Keratinocyte (primary cell): ENCODE measurements at regions not wholly inside any gene's neighbourhood (a gene's known extent, or its start where the extent isn't known, plus 50 kb on each side); places are given as distances from the start of the nearest gene placed in this dataset.

Source experiments
- DNase-seq: peaks from one replicate; pipeline ENCODE4 v3.0.0-alpha.2; 2011; ENCODE audit warnings: low read depth, missing footprints, low spot score
- FAIRE-seq: peaks from 2 replicates; lab custom pipeline; 2011; peaks lifted over from hg19 to GRCh38; lab: Jason Lieb, UNC
- H2AFZ ChIP-seq: 2 replicates; pipeline ENCODE4 v1.6.0; 2012; ENCODE audit warnings: low read length, control low read depth, inconsistent platforms; ENCODE audit not compliant: control insufficient read depth
- H3K27ac ChIP-seq: 2 replicates; pipeline ENCODE4 v1.5.1; 2011; ENCODE audit warnings: low read length; ENCODE audit not compliant: control insufficient read depth, insufficient read depth
- H3K27me3 ChIP-seq: 3 replicates; pipeline ENCODE4 v1.6.0; 2011; ENCODE audit warnings: low read length; ENCODE audit not compliant: control insufficient read depth, insufficient read depth; ENCODE audit errors: extremely low read depth
- H3K36me3 ChIP-seq, 2 experiments: 2 replicates in 1 of 2; 3 replicates in 1 of 2; pipeline ENCODE4 v1.5.1; 2011; ENCODE audit warnings: low read length in 2 of 2, mild to moderate bottlenecking in 1 of 2; ENCODE audit not compliant: control insufficient read depth in 2 of 2, insufficient read depth in 2 of 2; ENCODE audit errors: extremely low read depth in 1 of 2
- H3K4me1 ChIP-seq: 3 replicates; pipeline ENCODE4 v1.5.1; 2011; ENCODE audit warnings: low read length; ENCODE audit not compliant: control insufficient read depth, insufficient read depth; ENCODE audit errors: extremely low read depth
- H3K4me2 ChIP-seq: 3 replicates; pipeline ENCODE4 v1.6.0; 2011; ENCODE audit warnings: low read depth, low read length; ENCODE audit not compliant: control insufficient read depth, insufficient read depth; ENCODE audit errors: extremely low read depth
- H3K4me3 ChIP-seq, 3 experiments: fragments of 200-600 bp in 1 of 3; sonication (generic) in 1 of 3; 2 replicates in 2 of 3; 3 replicates in 1 of 3; pipeline ENCODE4 v1.5.1; 2011 to 2016; ENCODE audit warnings: low read length in 3 of 3, mild to moderate bottlenecking in 3 of 3, control low read depth in 2 of 3, inconsistent platforms in 1 of 3, low read depth in 1 of 3, mixed read lengths in 1 of 3, mixed run types in 1 of 3, moderate library complexity in 1 of 3; ENCODE audit not compliant: control insufficient read depth in 2 of 3, insufficient read depth in 2 of 3; ENCODE audit errors: extremely low read depth in 1 of 3
- H3K79me2 ChIP-seq: 2 replicates; pipeline ENCODE4 v1.6.0; 2012; ENCODE audit warnings: low read length; ENCODE audit not compliant: control insufficient read depth, insufficient read depth
- H3K9ac ChIP-seq: 3 replicates; pipeline ENCODE4 v1.6.0; 2011; ENCODE audit warnings: low read length; ENCODE audit not compliant: control insufficient read depth, insufficient read depth; ENCODE audit errors: extremely low read depth
- H3K9me1 ChIP-seq: 3 replicates; pipeline ENCODE4 v1.6.0; 2011; ENCODE audit warnings: low read length; ENCODE audit not compliant: control insufficient read depth, insufficient read depth; ENCODE audit errors: extremely low read depth
- H3K9me3 ChIP-seq: 2 replicates; pipeline ENCODE4 v1.5.1; 2012; ENCODE audit warnings: low read depth, low read length; ENCODE audit not compliant: control insufficient read depth
- H4K20me1 ChIP-seq: 3 replicates; pipeline ENCODE4 v1.6.0; 2011; ENCODE audit warnings: low read length; ENCODE audit not compliant: control insufficient read depth, insufficient read depth; ENCODE audit errors: extremely low read depth
- CTCF ChIP-seq, 3 experiments: IDR thresholded peaks in 1 of 3; conservative IDR thresholded peaks in 1 of 3; optimal IDR thresholded peaks in 1 of 3; 2 replicates in 2 of 3; 3 replicates in 1 of 3; pipeline versions ENCODE3 to v1.5.1; 2011; ENCODE audit warnings: low read length in 3 of 3, mild to moderate bottlenecking in 3 of 3, moderate library complexity in 2 of 3, control low read depth in 1 of 3, inconsistent platforms in 1 of 3; ENCODE audit not compliant: insufficient read depth in 2 of 3; ENCODE audit errors: extremely low read depth in 1 of 3
- EZH2 ChIP-seq: IDR thresholded peaks from one replicate; pipeline ENCODE4 v1.6.1; 2012; ENCODE audit warnings: inconsistent platforms, mild to moderate bottlenecking, low read length, moderate library complexity
- dilution Hi-C: fragments of 300-500 bp; cut with MboI; formaldehyde crosslinking; loops from one replicate; pipeline ENCODE4 v1.7.0; 2020; ENCODE audit warnings: low sequenced_read_pairs; ENCODE audit not compliant: extremely low pct_ligation_motif_present

- no peak for TF ChIP-seq CTCF (optimal IDR thresholded peaks at IDR 0.05 in 1 of 3, IDR thresholded peaks at IDR 0.05 in 1 of 3, conservative IDR thresholded peaks at IDR 0.05 in 1 of 3; ENCODE audit: extremely low read depth in 1 of 3, insufficient read depth in 2 of 3, low read length in 3 of 3)
- no peak overlapping the region for H3K4me2 ChIP-seq
- DNase-seq (no peak), FAIRE-seq (no peak)
- H3K4me3 ChIP-seq, result no peak overlapping the region
- no peaks in the 10 kb centered on the region for H3K9me1 ChIP-seq
- H3K27ac ChIP-seq, result no peak overlapping the region
- no peaks in the 10 kb centered on the region for H3K9me3 ChIP-seq
- no peak overlapping the region for H3K9ac ChIP-seq
- no peaks in the 10 kb centered on the region for H3K27me3 ChIP-seq
- no peak overlapping the region for H2AFZ ChIP-seq
- no peaks in the 10 kb centered on the region for H4K20me1 ChIP-seq
- peaks cover 20% of the 10 kb centered on the region for H3K4me1 ChIP-seq
- dilution Hi-C loops, result no loop called here
- H3K36me3 ChIP-seq, result no peaks in the 10 kb centered on the region
- no peaks in the 10 kb centered on the region for H3K79me2 ChIP-seq
Measured at GRCh38 chr12:105449431-105449830, 118.9 kb downstream of the C12orf75 start.

GRCh38 chr12:105451211-105451610 lies 120.7 kb downstream of the C12orf75 start:
- Histone ChIP-seq H3K79me2 (no peaks in the 10 kb centered on the region), H3K4me3 (no peak overlapping the region), H3K9ac (no peak overlapping the region), H3K9me1 (no peaks in the 10 kb centered on the region), H3K36me3 (no peaks in the 10 kb centered on the region), H4K20me1 (no peaks in the 10 kb centered on the region), H3K4me2 (no peak overlapping the region), H3K27ac (no peak overlapping the region), H2AFZ (no peak overlapping the region), H3K9me3 (no peaks in the 10 kb centered on the region), H3K4me1 (peaks cover 12% of the 10 kb centered on the region), H3K27me3 (no peaks in the 10 kb centered on the region)
- no peak for DNase-seq
- no peak for FAIRE-seq
- TF ChIP-seq EZH2 (no peak), CTCF (optimal IDR thresholded peaks at IDR 0.05 in 1 of 3, IDR thresholded peaks at IDR 0.05 in 1 of 3, conservative IDR thresholded peaks at IDR 0.05 in 1 of 3; ENCODE audit: extremely low read depth in 1 of 3, insufficient read depth in 2 of 3, low read length in 3 of 3) (no peak)
- dilution Hi-C loops, result no loop called here
